ENCODE measurements at regions not wholly inside any gene's neighbourhood (a gene's known extent, or its start where the extent isn't known, plus 50 kb on each side); places are given as distances from the start of the nearest gene placed in this dataset.

DNA sequence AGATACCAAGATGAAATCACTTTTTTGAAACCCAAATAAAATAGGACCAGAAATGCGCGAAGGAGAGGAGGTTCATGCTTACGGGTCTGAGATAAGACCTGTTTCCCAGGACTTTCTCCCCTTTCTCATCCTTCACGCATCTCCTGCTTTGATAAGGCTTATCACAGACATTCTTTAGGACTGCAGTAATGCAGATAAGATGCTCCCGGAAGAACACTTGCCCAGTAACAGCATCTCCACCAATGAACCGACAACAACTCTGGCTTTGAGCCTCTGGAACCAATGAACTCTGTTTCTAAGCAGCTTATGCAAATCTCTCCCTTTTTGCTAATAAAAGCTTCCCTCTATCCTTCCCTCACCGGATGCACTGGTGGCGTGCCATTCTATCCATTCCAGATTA, 783.4 kb upstream of the ARGLU1 start (continued):
- no peak for TF ChIP-seq GABPA (tag; conservative IDR thresholded peaks at IDR 0.05; ENCODE audit: low read depth)
- TF ChIP-seq SMAD3 (CRISPR knock-in tag; conservative IDR thresholded peaks at IDR 0.05): no peak
- no peak for TF ChIP-seq ZC3H11A (IDR thresholded peaks at IDR 0.05; ENCODE audit: low read depth, low read length)
- TF ChIP-seq, protein P1, sequence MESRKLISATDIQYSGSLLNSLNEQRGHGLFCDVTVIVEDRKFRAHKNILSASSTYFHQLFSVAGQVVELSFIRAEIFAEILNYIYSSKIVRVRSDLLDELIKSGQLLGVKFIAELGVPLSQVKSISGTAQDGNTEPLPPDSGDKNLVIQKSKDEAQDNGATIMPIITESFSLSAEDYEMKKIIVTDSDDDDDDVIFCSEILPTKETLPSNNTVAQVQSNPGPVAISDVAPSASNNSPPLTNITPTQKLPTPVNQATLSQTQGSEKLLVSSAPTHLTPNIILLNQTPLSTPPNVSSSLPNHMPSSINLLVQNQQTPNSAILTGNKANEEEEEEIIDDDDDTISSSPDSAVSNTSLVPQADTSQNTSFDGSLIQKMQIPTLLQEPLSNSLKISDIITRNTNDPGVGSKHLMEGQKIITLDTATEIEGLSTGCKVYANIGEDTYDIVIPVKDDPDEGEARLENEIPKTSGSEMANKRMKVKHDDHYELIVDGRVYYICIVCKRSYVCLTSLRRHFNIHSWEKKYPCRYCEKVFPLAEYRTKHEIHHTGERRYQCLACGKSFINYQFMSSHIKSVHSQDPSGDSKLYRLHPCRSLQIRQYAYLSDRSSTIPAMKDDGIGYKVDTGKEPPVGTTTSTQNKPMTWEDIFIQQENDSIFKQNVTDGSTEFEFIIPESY (CRISPR knock-in tag; IDR thresholded peaks at IDR 0.05): no peak
- TF ChIP-seq SMAD1 (IDR thresholded peaks at IDR 0.05; ENCODE audit: low read depth, low read length, partially characterized antibody): no peak
- no peak for TF ChIP-seq ZNF274 (IDR thresholded peaks at IDR 0.05; ENCODE audit: borderline replicate concordance, low read depth, low read length)
- TF ChIP-seq DACH1 (IDR thresholded peaks at IDR 0.05; ENCODE audit: partially characterized antibody): no peak
- TF ChIP-seq ZNF644 (tag; IDR thresholded peaks at IDR 0.05; ENCODE audit: low read depth): no peak
- TF ChIP-seq, protein P2, sequence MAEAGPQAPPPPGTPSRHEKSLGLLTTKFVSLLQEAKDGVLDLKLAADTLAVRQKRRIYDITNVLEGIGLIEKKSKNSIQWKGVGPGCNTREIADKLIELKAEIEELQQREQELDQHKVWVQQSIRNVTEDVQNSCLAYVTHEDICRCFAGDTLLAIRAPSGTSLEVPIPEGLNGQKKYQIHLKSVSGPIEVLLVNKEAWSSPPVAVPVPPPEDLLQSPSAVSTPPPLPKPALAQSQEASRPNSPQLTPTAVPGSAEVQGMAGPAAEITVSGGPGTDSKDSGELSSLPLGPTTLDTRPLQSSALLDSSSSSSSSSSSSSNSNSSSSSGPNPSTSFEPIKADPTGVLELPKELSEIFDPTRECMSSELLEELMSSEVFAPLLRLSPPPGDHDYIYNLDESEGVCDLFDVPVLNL (CRISPR knock-in tag; IDR thresholded peaks at IDR 0.05; ENCODE audit: low read depth): no peak
- no peak for TF ChIP-seq U2AF1 (optimal IDR thresholded peaks at IDR 0.05; ENCODE audit: low read depth, low read length)
- TF ChIP-seq SMARCC2 (IDR thresholded peaks at IDR 0.05; ENCODE audit: low read depth): no peak

Measured in K562 (cell line).